T follicular helper cell (primary cell): ENCODE measurements at regions not wholly inside any gene's neighbourhood (a gene's known extent, or its start where the extent isn't known, plus 50 kb on each side); places are given as distances from the start of the nearest gene placed in this dataset.

ENCODE experiments used
- DNase-seq: peaks from one replicate; pipeline ENCODE4 v3.0.0-alpha.2; 2020; ENCODE audit warnings: low read depth

DNA sequence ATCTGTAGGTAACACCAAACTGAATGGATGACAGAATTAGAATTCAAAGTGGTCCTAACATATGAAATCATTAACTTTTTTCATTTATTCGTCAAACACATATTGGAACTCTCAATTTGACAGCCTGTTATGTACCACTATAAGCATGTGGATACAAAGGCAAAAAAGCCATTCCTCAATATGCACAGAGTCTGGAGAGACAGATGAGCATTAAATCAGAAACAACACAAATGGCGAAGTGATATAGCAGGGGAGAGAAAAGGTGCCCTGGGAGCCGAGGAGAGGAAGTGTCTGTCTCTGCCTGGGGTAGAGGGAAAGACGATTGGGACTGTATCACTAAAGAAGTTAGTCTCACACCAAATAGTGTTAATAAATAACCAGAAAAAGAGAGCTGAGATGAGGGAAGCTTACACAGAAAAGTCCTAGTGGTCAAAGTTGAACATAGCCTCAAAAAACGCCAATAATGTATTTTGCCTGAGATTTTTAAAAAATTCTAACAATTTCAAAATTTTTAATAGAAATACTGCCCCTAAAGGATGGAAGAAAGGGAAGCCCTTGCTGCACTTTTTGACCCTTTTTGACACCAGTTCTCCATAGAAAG is 417.5 kb downstream of the TUSC7 start:
- DNase-seq: no peak

DNA sequence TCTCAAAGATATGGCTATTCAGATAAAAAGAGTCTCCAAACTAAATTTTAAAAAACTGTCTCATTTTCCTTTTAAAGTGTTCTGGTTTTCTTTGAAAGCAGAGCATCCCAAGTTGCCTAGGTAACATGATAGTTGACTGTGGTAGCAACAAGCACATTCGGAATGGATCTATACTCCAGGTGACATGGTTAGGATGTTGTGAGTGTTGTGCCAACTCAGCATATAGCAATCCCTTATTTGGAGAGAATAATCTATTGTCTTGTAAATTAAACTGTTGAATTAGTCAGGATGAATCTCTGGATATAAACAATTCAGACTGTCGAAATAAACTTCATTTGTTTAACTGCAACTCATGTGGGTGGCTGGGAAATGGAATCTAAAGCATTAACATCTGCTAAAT is 418.6 kb downstream of the TUSC7 start:
- no peak for DNase-seq

DNA sequence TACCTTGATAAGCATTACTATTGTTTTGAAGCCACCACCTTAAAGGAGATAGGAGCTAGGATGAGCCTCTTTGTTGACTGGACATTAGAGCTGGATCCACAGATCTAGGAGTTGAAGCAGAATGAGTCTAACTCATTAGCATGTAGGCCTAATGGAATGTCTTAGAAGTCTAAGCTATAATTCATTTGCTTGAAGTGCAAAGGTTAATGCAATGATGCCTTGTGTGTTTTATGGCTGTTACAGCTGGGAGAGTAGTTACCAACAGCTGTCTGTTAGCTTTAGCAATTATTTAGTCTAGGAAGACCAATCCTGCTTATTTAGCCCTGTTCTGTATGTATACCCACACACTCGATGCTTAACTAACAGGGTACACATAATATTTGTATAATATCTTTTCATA is 419.3 kb downstream of the TUSC7 start:
- no peak for DNase-seq

DNA sequence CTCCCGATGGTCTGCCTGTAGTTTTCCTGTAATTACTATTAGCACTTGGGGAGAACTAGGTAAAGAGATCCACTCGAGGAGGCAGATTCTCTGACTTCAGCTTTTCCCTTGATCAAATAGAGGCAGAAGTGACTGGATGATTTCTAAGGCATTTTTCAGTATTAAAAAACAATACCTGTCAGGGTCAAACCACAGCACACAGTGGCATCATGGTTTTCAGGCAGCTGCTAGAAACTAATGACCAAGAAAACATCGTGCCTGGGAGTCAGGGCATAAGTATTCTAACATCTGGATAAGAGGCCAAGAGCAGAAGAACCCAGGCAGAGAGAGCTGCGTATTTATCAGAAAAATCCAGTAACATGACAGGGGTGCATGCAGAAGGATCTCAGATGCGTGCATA is 419.9 kb downstream of the TUSC7 start:
- no peak for DNase-seq

DNA sequence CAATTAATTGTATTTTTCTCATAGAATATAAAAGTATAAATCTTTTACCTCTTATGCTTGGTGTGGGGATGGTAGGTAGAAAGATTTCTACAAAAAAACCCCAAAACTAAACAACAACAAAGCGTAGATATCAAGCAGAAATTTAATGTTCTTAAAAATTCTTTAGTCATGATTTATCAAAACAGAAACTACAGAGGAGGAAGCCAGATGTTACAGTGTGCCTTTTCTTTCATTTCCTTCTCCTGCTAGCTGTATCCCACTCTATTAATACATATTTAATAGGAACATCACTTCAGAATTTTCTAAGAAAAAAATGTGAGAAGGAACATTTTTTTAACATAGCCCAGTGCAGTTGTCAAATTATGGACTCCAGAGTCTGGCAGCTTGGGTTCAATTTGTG is 420.6 kb downstream of the TUSC7 start:
- DNase-seq: no peak

DNA sequence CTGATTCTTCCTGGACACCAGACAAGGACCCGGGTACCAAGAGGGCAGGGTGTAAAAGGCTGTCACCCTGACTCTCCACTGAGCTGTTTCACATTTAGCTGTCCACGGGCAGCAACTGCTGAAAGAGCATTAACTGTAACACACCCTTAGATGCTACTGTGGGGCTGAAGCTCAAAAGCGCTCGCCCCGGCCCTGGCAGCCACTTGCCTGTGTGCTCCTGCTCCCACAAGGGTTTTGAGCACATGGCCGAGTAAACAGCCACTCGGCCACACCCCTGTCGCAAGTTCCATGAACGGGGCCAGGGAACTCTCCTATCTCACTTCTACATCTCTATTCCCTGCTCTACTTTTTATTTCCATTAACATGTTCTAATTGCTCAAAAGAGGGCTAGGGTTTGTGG is 421.7 kb downstream of the TUSC7 start:
- DNase-seq: no peak

DNA sequence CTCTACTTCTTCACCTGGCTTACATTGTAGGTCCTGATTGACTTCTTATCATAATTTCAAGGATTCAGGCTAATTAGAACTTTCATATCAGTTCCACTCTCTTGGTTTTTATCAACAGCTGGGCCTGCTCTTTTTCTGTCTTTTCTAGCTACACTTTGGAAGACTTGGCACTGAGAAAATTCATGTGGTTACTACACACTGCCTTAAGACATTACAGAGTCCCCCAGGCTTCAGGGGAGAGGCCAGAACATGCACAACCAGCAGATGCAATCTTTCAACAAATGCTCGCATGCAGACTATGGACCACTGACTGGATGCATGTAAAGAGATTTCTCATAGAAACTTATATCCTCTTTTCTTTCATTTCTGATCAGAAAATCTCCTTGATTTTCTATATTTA is 423.5 kb downstream of the TUSC7 start:
- no peak for DNase-seq

DNA sequence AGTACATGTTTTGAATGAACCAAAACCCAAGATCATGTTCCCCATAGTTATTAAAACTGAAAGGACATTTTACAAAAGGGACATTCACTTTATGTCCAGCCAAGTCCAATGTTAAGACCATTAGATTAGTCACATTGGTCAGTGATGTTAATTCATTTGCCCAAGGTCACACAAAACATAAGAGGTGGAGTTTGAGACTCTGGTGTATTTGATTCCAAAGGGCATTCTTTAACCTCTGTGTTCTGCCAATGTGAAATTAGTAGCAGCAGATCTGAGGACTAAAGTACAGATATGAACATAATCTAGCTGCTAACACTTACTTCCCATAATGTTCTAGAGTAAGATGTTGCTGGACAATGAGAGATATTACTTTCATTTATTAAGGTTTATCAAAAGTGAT is 425.6 kb downstream of the TUSC7 start:
- no peak for DNase-seq

DNA sequence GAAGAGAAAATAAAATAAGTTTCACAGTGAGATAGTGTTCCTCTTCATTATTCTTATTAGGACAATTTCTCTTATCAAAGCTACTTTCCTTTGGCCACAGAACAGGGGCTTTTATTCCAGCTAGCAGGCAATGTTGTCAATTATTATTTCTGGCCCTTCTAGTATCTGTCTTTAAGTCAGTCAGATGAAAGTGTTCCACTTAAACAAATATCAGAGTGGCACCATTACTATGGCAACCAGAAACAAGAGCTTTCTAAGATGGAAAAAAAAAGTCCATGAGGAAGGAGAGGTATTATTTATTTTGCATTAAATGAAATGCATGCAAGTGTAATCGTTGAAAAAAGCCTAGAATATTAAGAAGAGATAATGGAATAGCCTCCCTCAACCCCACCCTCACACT is 426.4 kb downstream of the TUSC7 start:
- no peak for DNase-seq

DNA sequence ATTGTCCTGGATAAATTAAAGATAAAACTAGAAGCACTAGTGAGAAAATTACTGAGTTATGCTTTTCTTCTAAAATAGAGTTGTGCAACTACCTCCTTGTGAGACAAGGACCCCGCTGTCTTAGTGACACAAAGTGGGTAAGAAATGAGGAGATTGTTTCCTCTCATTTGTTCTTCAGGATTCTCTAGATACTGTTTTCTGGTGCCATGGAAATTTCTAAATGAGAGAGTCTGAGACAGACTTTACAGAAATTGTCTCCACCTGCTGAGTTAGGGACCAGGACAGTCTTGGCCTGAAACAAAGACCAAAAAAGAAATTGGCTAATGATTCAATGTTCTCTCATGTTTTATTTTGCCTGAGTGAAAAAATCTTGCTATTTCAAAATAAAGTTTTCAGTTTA is 427.5 kb downstream of the TUSC7 start:
- DNase-seq: no peak

DNA sequence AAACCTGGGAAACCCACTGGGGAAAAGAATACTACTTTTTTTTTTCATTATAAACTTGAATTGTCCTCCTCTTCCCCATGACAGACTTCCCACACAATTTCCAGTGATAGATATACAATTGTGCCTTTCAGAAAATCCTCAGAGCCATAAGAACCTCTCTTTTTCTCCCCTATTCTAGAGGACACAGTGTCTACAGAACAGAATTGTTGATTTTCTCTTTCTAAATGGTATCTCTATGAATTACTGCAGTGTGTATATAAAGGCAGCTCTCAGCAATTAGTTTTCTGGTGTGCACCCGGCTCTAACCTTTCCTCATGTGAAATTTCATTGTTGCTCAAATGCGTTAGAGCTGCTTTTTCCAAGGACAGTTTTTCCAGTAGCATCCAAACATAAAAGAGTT is 430.1 kb downstream of the TUSC7 start:
- DNase-seq: no peak

DNA sequence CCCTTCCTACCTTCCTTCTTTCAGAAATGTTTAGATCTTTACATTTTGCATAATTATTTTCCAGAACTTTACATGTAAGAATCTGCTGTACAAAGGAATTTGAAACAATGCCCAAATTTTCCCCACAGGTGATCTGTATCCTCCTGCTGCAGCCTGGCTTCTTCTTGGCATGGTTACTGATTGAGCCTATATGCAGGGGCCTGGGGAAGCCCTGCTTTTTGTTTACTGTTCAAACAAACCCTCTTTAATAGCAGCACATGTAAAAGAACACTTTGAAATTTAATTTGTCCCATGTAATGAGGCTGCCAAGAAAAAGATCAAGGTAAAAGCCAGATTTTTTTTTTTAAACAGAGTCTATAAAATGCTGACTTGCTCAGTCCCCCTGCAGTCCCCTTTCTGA is 432.2 kb downstream of the TUSC7 start:
- DNase-seq: no peak

DNA sequence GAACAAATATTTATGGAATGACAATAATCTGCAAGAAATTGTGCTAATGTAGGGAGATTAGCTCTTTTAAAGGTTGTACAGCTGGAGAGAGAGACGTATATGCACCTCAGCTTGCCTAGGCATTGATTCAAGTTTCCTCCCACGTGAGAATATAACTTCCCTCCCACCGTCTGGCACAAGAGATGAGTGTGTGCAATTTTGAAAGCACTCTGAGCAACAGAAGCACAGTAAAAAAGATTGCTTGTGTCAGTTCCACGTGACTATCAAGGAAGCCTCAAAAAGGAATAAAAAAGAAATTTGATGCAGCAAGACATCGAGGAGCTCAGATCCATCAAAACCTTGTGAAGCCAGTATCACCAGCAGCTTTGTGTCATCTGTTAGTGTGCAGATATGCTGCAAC is 435.3 kb downstream of the TUSC7 start:
- no peak for DNase-seq

DNA sequence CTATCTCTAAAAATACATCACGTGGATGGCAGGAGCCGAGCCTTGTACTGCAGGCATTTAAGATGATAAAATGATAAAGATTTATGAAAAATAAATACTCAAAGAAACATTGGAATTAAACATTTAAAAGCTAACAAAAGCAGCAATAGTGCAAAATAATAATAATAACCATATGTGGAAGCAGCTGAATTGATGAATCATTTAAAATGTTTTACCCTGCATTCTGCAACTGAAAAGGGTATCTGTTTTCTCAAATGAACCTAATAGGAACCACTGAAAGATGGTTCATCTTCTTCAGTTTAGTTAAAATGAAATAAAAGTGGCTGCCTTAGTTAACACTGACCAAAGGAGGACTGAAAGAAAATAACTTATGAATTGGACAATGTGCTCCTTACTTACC is 436.1 kb downstream of the TUSC7 start:
- no peak for DNase-seq

DNA sequence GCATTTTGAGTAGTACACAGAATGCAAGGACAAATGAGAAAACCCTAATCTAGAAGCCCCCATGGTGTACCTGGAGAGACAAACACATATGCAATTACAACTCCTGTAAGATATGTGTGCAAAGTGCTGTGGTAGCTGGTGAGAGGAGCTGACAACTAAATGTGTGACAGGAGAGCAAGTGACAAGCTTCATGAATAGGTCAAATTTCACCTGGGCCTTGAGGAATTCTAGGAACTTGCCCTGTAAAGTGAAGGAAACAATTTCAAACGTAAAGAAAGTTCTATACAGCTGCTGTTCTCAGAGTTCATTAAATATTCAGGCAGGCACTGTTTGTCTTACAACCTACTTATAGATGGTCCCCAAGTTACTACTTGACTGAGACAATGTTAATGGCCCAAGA is 437.0 kb downstream of the TUSC7 start:
- DNase-seq: no peak

DNA sequence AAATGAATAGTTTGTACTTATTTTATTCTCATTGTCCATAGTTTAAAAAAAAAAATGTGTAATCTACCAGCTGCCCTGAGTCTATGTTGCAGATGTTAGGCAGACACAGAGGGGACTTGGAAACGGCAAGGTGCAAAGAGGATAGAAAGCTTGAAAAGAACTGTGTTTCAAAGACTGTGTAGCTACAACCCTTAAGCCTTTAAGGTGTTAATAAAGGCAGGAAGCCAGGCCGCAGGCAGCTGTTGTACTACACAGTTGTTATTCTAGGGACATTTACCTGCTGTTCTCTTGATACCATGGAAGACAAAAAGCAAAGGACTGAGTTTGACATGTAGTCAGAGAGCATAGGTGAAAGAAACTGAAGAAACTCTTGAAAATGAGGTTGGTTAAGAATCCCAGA is 440.0 kb downstream of the TUSC7 start:
- DNase-seq: no peak

DNA sequence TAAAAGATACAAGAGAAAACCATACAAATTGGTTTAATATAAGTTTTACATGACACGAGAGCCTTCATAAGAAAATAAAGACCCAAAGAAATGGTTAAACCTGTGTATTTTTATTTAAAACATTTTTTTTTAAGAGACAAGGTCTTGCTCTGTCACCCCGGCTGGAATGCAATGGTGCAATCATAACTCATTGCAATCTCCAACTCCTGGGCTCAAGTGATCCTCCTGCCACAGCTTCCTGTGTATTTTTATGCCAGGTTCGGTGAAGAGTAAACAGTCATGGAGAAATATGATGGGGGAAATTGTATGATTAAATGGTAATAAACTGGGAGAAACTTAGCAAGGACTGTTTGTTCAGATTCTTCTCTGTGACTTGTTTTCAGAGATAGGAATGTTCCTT is 441.0 kb downstream of the TUSC7 start:
- DNase-seq: no peak

DNA sequence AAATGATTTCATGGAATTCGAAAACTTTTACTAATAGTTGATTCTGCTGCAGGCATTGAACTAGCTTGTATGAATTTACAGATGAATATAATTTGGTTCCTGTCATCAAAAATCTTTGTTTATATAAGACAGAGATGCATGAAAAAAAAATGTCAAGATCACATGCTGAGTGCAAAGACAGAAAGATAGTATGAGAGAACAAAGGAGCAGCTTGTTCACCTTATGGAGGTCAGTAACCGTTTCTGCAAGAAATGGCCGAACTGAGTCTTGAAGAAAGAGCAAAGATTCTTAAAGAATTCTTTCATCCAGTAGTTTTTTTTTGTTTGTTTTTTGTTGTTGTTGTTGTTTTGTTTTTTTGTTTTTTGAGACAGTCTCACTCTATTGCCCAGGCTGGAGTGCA is 450.6 kb downstream of the TUSC7 start:
- no peak for DNase-seq

DNA sequence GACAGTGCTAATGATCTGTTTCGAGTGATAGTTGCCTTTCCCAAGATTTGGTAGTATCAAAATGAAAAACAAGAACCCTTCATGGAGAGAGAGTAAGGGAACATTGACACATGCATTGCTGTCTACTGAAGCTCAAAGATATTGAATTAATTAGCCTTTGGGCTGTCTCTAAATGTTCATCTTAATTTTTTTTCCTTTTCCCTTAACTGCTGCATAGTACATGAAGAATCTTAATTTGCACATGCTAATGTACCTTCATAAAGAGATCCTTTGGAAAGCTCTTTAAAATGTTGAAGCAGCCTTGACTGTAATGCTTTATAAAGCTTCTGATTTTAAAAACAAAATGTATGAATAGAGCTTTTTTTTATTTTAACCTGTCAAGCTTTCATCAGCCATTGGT is 452.2 kb downstream of the TUSC7 start:
- DNase-seq: no peak

DNA sequence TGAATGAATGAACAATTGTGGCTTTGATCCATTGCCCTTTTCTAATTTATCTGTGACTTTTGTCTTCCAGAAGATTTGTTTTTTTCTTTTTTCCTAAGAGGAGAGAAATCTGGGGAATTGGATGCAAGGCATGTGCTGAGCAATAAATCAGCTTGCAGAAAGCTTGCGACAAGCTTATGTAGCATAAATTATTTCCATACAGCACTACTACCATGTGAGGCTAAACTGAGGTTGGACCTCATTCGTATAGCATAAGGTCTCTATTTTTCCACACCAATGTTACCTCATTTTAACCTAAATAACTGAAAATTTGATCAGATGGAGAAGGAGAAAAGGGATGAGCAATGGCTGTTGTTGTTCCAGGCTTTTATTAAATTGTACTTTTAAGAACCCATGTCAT is 455.6 kb downstream of the TUSC7 start:
- DNase-seq: no peak

DNA sequence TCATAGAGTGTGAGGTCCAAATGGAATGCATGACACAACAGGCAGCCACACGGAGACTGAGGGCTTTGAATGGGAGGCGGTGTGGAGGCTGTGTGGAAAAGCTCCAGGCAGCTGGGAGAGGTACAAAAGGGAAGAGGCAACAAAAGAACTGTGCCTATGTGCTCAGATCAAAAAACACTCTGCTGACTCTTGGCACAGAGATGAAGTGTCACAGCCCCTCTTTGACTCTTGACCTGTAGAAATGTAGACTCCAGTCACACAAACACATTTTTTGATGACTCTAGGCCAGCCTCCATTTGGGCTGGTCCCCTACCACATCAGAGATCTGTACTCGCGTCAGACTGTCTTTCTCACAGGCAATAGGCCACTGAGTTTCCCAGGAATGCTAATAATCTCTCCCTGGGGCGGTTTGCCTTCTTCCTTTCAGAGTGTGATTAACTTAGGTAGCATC is 456.0 kb downstream of the TUSC7 start:
- DNase-seq: no peak

DNA sequence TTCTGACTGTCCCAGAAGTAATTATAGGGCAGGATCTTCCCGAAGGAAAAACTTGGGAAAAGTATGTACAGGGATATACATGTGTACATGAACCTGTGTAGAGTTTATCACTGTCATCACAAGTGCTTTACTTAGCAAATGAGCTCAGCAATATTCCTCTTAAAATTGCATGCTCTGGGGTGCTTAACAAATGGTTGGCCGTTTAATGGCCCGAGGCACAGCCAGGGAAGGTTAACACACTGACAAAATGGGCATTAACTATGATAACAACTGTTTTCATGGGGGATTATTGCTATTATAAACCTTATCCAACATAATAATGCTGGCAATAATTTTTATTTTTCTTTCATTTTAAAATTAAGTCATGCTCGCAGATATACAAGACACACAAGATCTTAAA is 459.3 kb downstream of the TUSC7 start:
- DNase-seq: no peak

DNA sequence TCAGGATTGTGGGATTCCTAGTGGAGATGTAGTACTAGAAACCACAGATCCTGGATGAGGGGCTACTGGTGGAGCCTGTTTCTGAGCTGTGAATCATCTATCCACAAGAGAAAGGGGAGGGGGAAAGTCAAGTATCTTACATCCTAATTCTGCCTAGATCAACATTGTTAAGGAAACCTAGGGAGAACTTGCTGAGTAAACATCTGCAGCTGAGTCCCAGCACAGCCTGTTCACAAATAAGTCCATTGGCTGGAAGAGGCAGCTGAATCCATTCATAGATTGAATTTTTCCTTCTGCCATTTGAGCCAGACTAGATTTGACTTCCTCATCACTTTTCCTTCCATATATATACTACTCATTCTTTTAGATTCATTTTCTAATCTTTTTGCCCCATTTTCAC is 460.5 kb downstream of the TUSC7 start:
- no peak for DNase-seq

DNA sequence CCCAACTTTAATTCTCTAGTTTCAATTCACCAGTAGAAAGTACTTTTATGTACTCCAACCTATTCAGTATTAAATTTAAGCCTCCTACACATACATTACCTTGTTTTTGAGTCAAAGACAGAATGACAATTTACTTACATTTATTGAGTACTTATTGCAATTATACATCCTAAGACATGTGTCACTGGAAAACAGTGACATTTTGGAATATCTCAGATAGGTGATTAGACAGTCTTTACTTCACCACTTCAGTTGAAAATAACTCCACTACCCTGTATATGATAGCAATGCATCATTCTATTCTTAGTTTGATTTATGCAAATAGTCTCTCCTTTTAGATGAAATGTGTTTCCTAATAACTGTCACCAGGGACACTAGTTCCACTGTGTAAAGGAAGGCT is 461.5 kb downstream of the TUSC7 start:
- no peak for DNase-seq

DNA sequence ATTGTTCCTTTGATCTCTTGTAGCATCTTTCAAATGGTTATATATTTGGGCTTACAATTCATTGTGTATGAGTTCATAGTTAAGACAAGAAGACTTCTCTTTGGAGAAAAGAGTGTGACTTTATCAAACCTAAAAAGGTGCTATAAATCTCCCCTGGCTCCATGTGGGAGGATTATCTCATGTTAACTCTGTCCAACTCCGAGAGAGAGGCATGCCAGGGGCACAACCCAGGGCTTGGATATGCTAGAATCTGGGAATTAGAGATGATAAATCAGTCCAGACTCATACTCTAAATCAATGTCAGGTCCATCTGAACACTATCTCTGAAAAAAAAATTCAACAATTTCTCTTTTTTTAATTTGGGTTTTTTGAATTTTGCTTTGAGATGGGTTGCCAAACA is 462.8 kb downstream of the TUSC7 start:
- no peak for DNase-seq
